Natural killer cell (primary cell): ENCODE measurements at regions not wholly inside any gene's neighbourhood (a gene's known extent, or its start where the extent isn't known, plus 50 kb on each side); places are given as distances from the start of the nearest gene placed in this dataset.

Experiments used
- ATAC-seq, 3 donors: fragments of 150-1000 bp in 2 of 3; fragments of 200-7000 bp in 1 of 3; cut with Tn5 transposase; 1 replicate in 1 of 3; 2 replicates in 2 of 3; pipeline ENCODE4 v1.10.0; 2021; ENCODE audit warnings: mild to moderate bottlenecking in 2 of 3, moderate library complexity in 2 of 3
- DNase-seq, 2 donors: peaks; one replicate each; pipeline versions ENCODE4 v3.0.0 to v3.0.0-alpha.2; 2013 to 2021; ENCODE audit warnings: mixed read lengths in 1 of 2
- H3K27ac ChIP-seq: one replicate; pipeline ENCODE4 v1.5.1; 2013; ENCODE audit warnings: mild to moderate bottlenecking, low read length
- H3K27me3 ChIP-seq: one replicate; pipeline ENCODE4 v1.6.1; 2013; ENCODE audit warnings: low read length; ENCODE audit not compliant: control insufficient read depth, insufficient read depth
- H3K36me3 ChIP-seq: one replicate; pipeline ENCODE4 v1.6.1; 2013; ENCODE audit warnings: low read length; ENCODE audit not compliant: control insufficient read depth, insufficient read depth
- H3K4me1 ChIP-seq: one replicate; pipeline ENCODE4 v1.6.1; 2013; ENCODE audit warnings: low read length; ENCODE audit not compliant: control insufficient read depth, insufficient read depth
- H3K4me3 ChIP-seq: one replicate; pipeline ENCODE4 v1.5.1; 2013; ENCODE audit warnings: low read length
- H3K9me3 ChIP-seq: one replicate; pipeline ENCODE4 v1.6.1; 2013; ENCODE audit warnings: low read length; ENCODE audit not compliant: control insufficient read depth, insufficient read depth
- H3K27ac Mint-ChIP-seq, 2 donors: one replicate each; pipeline ENCODE4 v1.8.0; 2022; ENCODE audit warnings: mild to moderate bottlenecking in 2 of 2, mixed read lengths in 2 of 2, moderate library complexity in 1 of 2
- H3K27me3 Mint-ChIP-seq, 2 donors: one replicate each; pipeline ENCODE4 v1.8.0; 2022; ENCODE audit warnings: low read depth in 2 of 2, mixed read lengths in 2 of 2
- H3K36me3 Mint-ChIP-seq: one replicate; pipeline ENCODE4 v1.8.0; 2022; ENCODE audit warnings: mixed read lengths
- H3K4me1 Mint-ChIP-seq, 2 donors: one replicate each; pipeline ENCODE4 v1.8.0; 2022; ENCODE audit warnings: mixed read lengths in 2 of 2
- H3K4me3 Mint-ChIP-seq: one replicate; pipeline ENCODE4 v1.8.0; 2022; ENCODE audit warnings: mild to moderate bottlenecking, moderate library complexity, mixed read lengths
- H3K9me3 Mint-ChIP-seq, 2 donors: one replicate each; pipeline ENCODE4 v1.8.0; 2022; ENCODE audit warnings: mixed read lengths in 2 of 2
- CTCF ChIP-seq: fragments of 200-600 bp; IDR thresholded peaks from one replicate; pipeline ENCODE4 v1.8.0; 2022; ENCODE audit warnings: antibody characterized with exemption
- WGBS: methylation state at CpG from one replicate; pipeline ENCODE4 v1.1.7; 2013; ENCODE audit warnings: missing lambda C conversion rate; ENCODE audit not compliant: insufficient coverage; 5-methylcytosine and 5-hydroxymethylcytosine counted together
- intact Hi-C: fragments of 100-400 bp; cut with micrococcal nuclease; formaldehyde crosslinking; loops from one replicate; pipeline ENCODE4 v1.14.2; 2022

GRCh38 chr10:61832866-61833481 is 68.5 kb upstream of the ARID5B start:
- no peaks in the 10 kb centered on the region for H3K4me1 Mint-ChIP-seq
- H3K27ac Mint-ChIP-seq: no peak overlapping the region
- no peak overlapping the region for H3K4me3 ChIP-seq
- ATAC-seq (no peak), DNase-seq (no peak)
- no peaks in the 10 kb centered on the region for H3K27me3 Mint-ChIP-seq
- H3K36me3 Mint-ChIP-seq: no peaks in the 10 kb centered on the region
- H3K9me3 Mint-ChIP-seq: no peaks in the 10 kb centered on the region
- H3K27me3 ChIP-seq: no peaks in the 10 kb centered on the region
- TF ChIP-seq CTCF: no peak
- no peaks in the 10 kb centered on the region for H3K36me3 ChIP-seq
- WGBS: 87% methylated on average over 3 of the region's 3 CpGs
- H3K4me3 Mint-ChIP-seq: no peak overlapping the region
- intact Hi-C loops: no loop called here
- H3K9me3 ChIP-seq: no peaks in the 10 kb centered on the region
- no peaks in the 10 kb centered on the region for H3K4me1 ChIP-seq
- no peak overlapping the region for H3K27ac ChIP-seq

GRCh38 chr10:61834519-61834918 is 67.0 kb upstream of the ARID5B start:
- no peak overlapping the region for H3K27ac ChIP-seq
- H3K9me3 Mint-ChIP-seq: no peaks in the 10 kb centered on the region
- no peaks in the 10 kb centered on the region for H3K36me3 Mint-ChIP-seq
- no peak overlapping the region for H3K4me3 Mint-ChIP-seq
- no peaks in the 10 kb centered on the region for H3K36me3 ChIP-seq
- no peaks in the 10 kb centered on the region for H3K4me1 ChIP-seq
- no peak for TF ChIP-seq CTCF
- ATAC-seq (no peak), DNase-seq (no peak)
- H3K4me1 Mint-ChIP-seq: no peaks in the 10 kb centered on the region
- WGBS: 100% methylated on average over 1 of the region's 1 CpG
- H3K9me3 ChIP-seq: no peaks in the 10 kb centered on the region
- H3K27me3 ChIP-seq: no peaks in the 10 kb centered on the region
- H3K27me3 Mint-ChIP-seq: no peaks in the 10 kb centered on the region
- intact Hi-C loops: loop anchor here (2.0 kb wide), 1 partner anchor 694 kb away; no protein-coding TSS in a partner anchor
- H3K4me3 ChIP-seq: no peak overlapping the region
- H3K27ac Mint-ChIP-seq: no peak overlapping the region

DNA sequence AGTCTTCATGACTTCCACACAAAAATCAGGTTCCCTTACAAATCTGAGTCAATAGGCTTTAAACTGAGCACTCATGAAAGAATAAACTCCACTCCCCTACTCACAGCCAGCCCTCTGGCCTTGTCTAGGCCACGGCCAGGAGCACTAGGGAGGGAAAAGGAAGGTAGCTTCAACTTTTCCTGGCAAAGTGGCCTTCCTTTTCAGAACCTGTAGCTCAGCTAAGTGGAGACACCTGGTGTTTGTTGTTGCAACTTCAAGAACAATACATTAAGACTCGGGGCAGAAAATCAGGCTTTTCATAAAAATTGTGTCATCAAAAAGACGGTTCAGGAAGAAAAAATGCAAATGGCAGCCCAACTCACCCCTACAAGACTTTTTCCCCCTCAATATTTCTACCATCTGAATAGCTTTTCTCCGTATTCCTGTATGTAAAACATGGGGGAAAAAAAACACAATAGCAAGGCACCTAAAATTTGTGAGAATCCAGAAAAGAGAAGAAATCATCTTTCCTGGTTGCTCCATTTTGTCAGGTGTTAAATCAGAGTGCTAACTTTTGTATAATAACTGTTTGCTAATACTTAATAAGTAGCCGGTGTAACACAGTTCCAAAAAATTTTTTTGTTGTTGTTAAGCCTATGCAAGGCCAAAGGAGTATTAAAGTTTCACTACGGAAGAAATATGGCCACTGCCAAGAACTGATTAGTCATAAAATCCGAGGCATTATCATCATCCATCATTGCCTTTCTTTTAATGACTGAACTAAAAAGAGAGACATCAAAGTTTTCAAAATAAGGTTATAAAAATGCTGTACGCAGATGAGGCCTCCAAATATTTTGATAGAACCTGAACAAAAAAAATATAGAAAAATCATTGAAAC is 66.2 kb upstream of the ARID5B start:
- no peak overlapping the region for H3K4me3 Mint-ChIP-seq

More for the DNA sequence above, 66.2 kb upstream of the ARID5B start:
- H3K4me3 ChIP-seq: no peak overlapping the region
- no peaks in the 10 kb centered on the region for H3K4me1 ChIP-seq
- Mint-ChIP-seq H3K4me1 (no peaks in the 10 kb centered on the region), H3K36me3 (no peaks in the 10 kb centered on the region), H3K27me3 (no peaks in the 10 kb centered on the region), H3K9me3 (no peaks in the 10 kb centered on the region), H3K27ac (no peak overlapping the region)
- ATAC-seq (peak in 1 of 3 donors; percentile 37), DNase-seq (peak in 1 of 2 donors; percentile 47)
- WGBS: 68% methylated on average over 6 of the region's 8 CpGs
- no peak overlapping the region for H3K27ac ChIP-seq
- TF ChIP-seq CTCF: no peak
- no peaks in the 10 kb centered on the region for H3K27me3 ChIP-seq
- H3K36me3 ChIP-seq: no peaks in the 10 kb centered on the region
- H3K9me3 ChIP-seq: no peaks in the 10 kb centered on the region
- intact Hi-C loops: loop anchor here (2.0 to 5.0 kb wide), 2 partner anchors 695 to 1018 kb away; no protein-coding TSS in a partner anchor
